Tibial artery (tissue), 4 donors: ENCODE measurements at regions not wholly inside any gene's neighbourhood (a gene's known extent, or its start where the extent isn't known, plus 50 kb on each side); places are given as distances from the start of the nearest gene placed in this dataset.
"Not testable (repeated sequence)": the region's sequence is repeated elsewhere in the genome, so short reads cannot be mapped to it uniquely, and the experiment has no call there.

Source experiments
- DNase-seq, 2 donors: peaks; one replicate each; pipeline ENCODE4 v3.0.0-alpha.2; 2019
- H3K27ac ChIP-seq, 2 donors: fragments of 200-600 bp; sonication (generic) in 1 of 2; 1 replicate in 1 of 2; 2 replicates in 1 of 2; pipeline ENCODE4 v1.5.1; 2018 to 2019; ENCODE audit warnings: mild to moderate bottlenecking in 1 of 2
- H3K27me3 ChIP-seq, 2 donors: fragments of 200-600 bp; sonication (generic) in 1 of 2; one replicate each; pipeline versions ENCODE4 v1.5.1 to v1.6.0; 2016 to 2019
- H3K36me3 ChIP-seq, 3 donors: fragments of 200-600 bp; sonication (generic) in 2 of 3; one replicate each; pipeline ENCODE4 v1.5.1; 2016 to 2019; ENCODE audit warnings: mild to moderate bottlenecking in 2 of 3
- H3K4me1 ChIP-seq, 4 donors: fragments of 200-600 bp; sonication (generic) in 2 of 4; 1 replicate in 3 of 4; 2 replicates in 1 of 4; pipeline ENCODE4 v1.5.1; 2016 to 2019
- H3K4me3 ChIP-seq, 2 donors: fragments of 200-600 bp; sonication (generic) in 1 of 2; 1 replicate in 1 of 2; 2 replicates in 1 of 2; pipeline ENCODE4 v1.5.1; 2018 to 2019; ENCODE audit warnings: mild to moderate bottlenecking in 2 of 2
- H3K9me3 ChIP-seq, 3 donors: fragments of 200-600 bp; sonication (generic) in 1 of 3; one replicate each; pipeline ENCODE4 v1.5.1; 2016 to 2019
- CTCF ChIP-seq, 2 experiments: fragments of 200-600 bp in 1 of 2; fragments of 450-650 bp in 1 of 2; IDR thresholded peaks; one replicate each; pipeline ENCODE4 v1.5.1; 2017 to 2019; ENCODE audit warnings: antibody characterized with exemption in 2 of 2, mild to moderate bottlenecking in 1 of 2, moderate library complexity in 1 of 2
- intact Hi-C: fragments of 100-400 bp; cut with DNase I; formaldehyde crosslinking; loops from one replicate; pipeline ENCODE4 v1.15.0; 2023; ENCODE audit warnings: low total_unique reads

GRCh38 chr10:118811675-118812392 is 57.1 kb upstream of the CACUL1 start:
- no peak for DNase-seq
- Histone ChIP-seq H3K4me3 (no peak overlapping the region), H3K27me3 (peaks cover 0 to 13% of the 10 kb centered on the region in 2 donors), H3K36me3 (no peaks in the 10 kb centered on the region), H3K27ac (no peak overlapping the region), H3K4me1 (no peaks in the 10 kb centered on the region), H3K9me3 (no peaks in the 10 kb centered on the region)
- no peak for TF ChIP-seq CTCF (IDR thresholded peaks at IDR 0.05)
- intact Hi-C loops = no loop called here

GRCh38 chr10:118812393-118812740 is 57.6 kb upstream of the CACUL1 start:
- Histone ChIP-seq H3K4me3 (no peak overlapping the region), H3K36me3 (no peaks in the 10 kb centered on the region), H3K4me1 (no peaks in the 10 kb centered on the region), H3K9me3 (no peaks in the 10 kb centered on the region), H3K27me3 (peaks cover 0 to 13% of the 10 kb centered on the region in 2 donors), H3K27ac (no peak overlapping the region)
- no peak for TF ChIP-seq CTCF (IDR thresholded peaks at IDR 0.05)
- intact Hi-C loops = no loop called here
- no peak for DNase-seq

GRCh38 chr10:118813001-118813400 is 58.2 kb upstream of the CACUL1 start:
- H3K9me3 ChIP-seq, H3K27ac ChIP-seq, DNase-seq, H3K4me3 ChIP-seq, H3K4me1 ChIP-seq, H3K36me3 ChIP-seq, intact Hi-C loops: not testable (repeated sequence)
- H3K27me3 ChIP-seq = peaks cover 0 to 13% of the 10 kb centered on the region in 2 donors

- no peak overlapping the region for H3K4me3 ChIP-seq
- TF ChIP-seq CTCF (IDR thresholded peaks at IDR 0.05) = no peak
- peaks cover 0 to 13% of the 10 kb centered on the region in 2 donors for H3K27me3 ChIP-seq
- no peaks in the 10 kb centered on the region for H3K4me1 ChIP-seq
- intact Hi-C loops = no loop called here
- H3K9me3 ChIP-seq = no peaks in the 10 kb centered on the region
- no peak overlapping the region for H3K27ac ChIP-seq
- no peaks in the 10 kb centered on the region for H3K36me3 ChIP-seq
- peak in 1 of 2 donors; percentile 38 for DNase-seq
Observed at GRCh38 chr10:118816471-118817168, 61.9 kb upstream of the CACUL1 start.

- TF ChIP-seq CTCF (IDR thresholded peaks at IDR 0.05) = no peak
- H3K27me3 ChIP-seq = peaks cover 0 to 11% of the 10 kb centered on the region in 2 donors
- no peak overlapping the region for H3K4me3 ChIP-seq
- no peaks in the 10 kb centered on the region for H3K9me3 ChIP-seq
- no peaks in the 10 kb centered on the region for H3K36me3 ChIP-seq
- intact Hi-C loops = no loop called here
- DNase-seq = peak in 1 of 2 donors; percentile 31
- no peak overlapping the region for H3K27ac ChIP-seq
- H3K4me1 ChIP-seq = no peaks in the 10 kb centered on the region
Observed at GRCh38 chr10:118817328-118818068, 62.7 kb upstream of the CACUL1 start.
